ENCODE measurements at regions not wholly inside any gene's neighbourhood (a gene's known extent, or its start where the extent isn't known, plus 50 kb on each side); places are given as distances from the start of the nearest gene placed in this dataset.

DNA sequence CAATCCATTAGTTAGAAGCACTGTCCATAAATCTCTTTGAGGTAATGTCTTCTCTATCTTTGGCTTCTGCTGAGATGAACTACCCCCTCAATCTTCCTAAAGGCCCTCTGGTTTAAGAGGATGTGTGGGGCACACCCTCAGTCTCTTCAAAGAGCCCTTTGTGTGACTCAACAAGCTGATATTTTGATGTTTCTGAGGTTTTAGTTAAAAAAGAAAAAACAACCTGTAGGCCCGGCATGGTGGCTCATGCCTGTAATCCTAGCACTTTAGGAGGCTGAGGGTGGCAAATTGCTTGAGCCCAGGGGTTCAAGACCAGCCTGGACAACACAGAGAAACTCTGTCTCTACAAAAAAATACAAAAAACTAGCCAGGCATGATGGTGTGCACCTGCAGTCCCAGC lies 593.5 kb downstream of the TMEM182 start:
- Histone ChIP-seq H3K4me3 (replicated peaks in 1 of 3; ENCODE audit: insufficient read depth in 1 of 3, low read depth in 1 of 3, low read length in 3 of 3) (no peak overlapping the region), H4K20me1 (replicated peaks; ENCODE audit: control insufficient read depth, extremely low read depth, insufficient read depth, low read length) (no peaks in the 10 kb centered on the region), H3K27me3 (ENCODE audit: control insufficient read depth in 2 of 2, insufficient read depth in 2 of 2, low read length in 2 of 2) (no peaks in the 10 kb centered on the region), H3K4me2 (ENCODE audit: insufficient read depth, low read length) (no peak overlapping the region), H3K9me1 (replicated peaks; ENCODE audit: control insufficient read depth, extremely low read depth, insufficient read depth, low read length) (no peaks in the 10 kb centered on the region), H3K36me3 (ENCODE audit: control insufficient read depth in 2 of 2, extremely low read depth in 1 of 2, insufficient read depth in 2 of 2, low read length in 2 of 2) (no peaks in the 10 kb centered on the region), H3K9me3 (replicated peaks; ENCODE audit: control insufficient read depth, insufficient read depth, low read length) (no peaks in the 10 kb centered on the region), H3K9ac (replicated peaks; ENCODE audit: extremely low read depth, insufficient read depth, low read length) (no peak overlapping the region), H2AFZ (ENCODE audit: low read depth, low read length) (no peak overlapping the region), H3K79me2 (ENCODE audit: control insufficient read depth, insufficient read depth, low read length) (no peaks in the 10 kb centered on the region), H3K4me1 (ENCODE audit: control insufficient read depth, extremely low read depth, insufficient read depth, low read length) (no peaks in the 10 kb centered on the region), H3K27ac (ENCODE audit: insufficient read depth, low read depth, low read length) (no peak overlapping the region)
- intact Hi-C loops (cut with micrococcal nuclease) (no loop called here), dilution Hi-C loops (cut with MboI; ENCODE audit: extremely low pct_ligation_motif_present, low sequenced_read_pairs) (no loop called here)
- FAIRE-seq (no peak), DNase-seq (ENCODE audit: low read depth, low spot score) (no peak)
- no TSS peak for BruUV-seq (replicated peaks)
- ChIA-PET POLR2A (no interaction called here), CTCF (no interaction called here)
- TF ChIP-seq POLR2A (IDR thresholded peaks at IDR 0.05; ENCODE audit: low read depth, low read length): no peak

DNA sequence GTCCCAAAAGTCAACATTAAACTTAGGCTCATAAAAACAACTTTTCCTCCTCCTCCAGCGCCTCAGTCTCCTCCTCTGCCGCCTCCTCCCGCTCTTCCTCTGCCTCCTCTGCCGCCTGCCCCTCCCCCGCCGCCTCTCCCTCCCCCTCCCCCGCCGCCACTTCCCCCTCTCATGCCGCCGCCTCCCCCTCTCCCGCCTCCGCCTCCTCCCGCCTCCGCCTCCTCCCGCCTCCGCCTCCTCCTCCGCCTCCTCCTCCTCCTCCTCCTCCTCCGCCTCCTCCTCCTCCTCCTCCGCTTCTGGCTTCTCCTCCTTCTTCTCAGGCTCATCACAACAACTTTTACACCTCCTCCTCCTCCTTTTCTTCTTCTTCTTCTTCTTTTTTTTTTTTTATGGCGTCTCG lies 599.9 kb downstream of the TMEM182 start:
- Histone ChIP-seq H3K4me2 (ENCODE audit: insufficient read depth, low read length) (no peak overlapping the region), H3K9ac (replicated peaks; ENCODE audit: extremely low read depth, insufficient read depth, low read length) (no peak overlapping the region), H3K27me3 (ENCODE audit: control insufficient read depth in 2 of 2, insufficient read depth in 2 of 2, low read length in 2 of 2) (no peaks in the 10 kb centered on the region), H3K4me1 (ENCODE audit: control insufficient read depth, extremely low read depth, insufficient read depth, low read length) (no peaks in the 10 kb centered on the region), H3K9me1 (replicated peaks; ENCODE audit: control insufficient read depth, extremely low read depth, insufficient read depth, low read length) (no peaks in the 10 kb centered on the region), H3K9me3 (replicated peaks; ENCODE audit: control insufficient read depth, insufficient read depth, low read length) (no peaks in the 10 kb centered on the region), H4K20me1 (replicated peaks; ENCODE audit: control insufficient read depth, extremely low read depth, insufficient read depth, low read length) (no peaks in the 10 kb centered on the region), H3K79me2 (ENCODE audit: control insufficient read depth, insufficient read depth, low read length) (no peaks in the 10 kb centered on the region), H3K27ac (ENCODE audit: insufficient read depth, low read depth, low read length) (no peak overlapping the region), H3K36me3 (ENCODE audit: control insufficient read depth in 2 of 2, extremely low read depth in 1 of 2, insufficient read depth in 2 of 2, low read length in 2 of 2) (no peaks in the 10 kb centered on the region), H3K4me3 (replicated peaks in 1 of 3; ENCODE audit: insufficient read depth in 1 of 3, low read depth in 1 of 3, low read length in 3 of 3) (no peak overlapping the region), H2AFZ (ENCODE audit: low read depth, low read length) (no peak overlapping the region)
- POLR2A ChIA-PET: no interaction called here
- BruUV-seq (replicated peaks): no TSS peak
- dilution Hi-C loops (cut with MboI; ENCODE audit: extremely low pct_ligation_motif_present, low sequenced_read_pairs) (no loop called here), intact Hi-C loops (cut with micrococcal nuclease) (no loop called here)
- TF ChIP-seq GATA2 (IDR thresholded peaks at IDR 0.05; ENCODE audit: insufficient read depth, insufficient read length, low read depth, low read length): no peak
- no peak for TF ChIP-seq MYC (IDR thresholded peaks at IDR 0.05; ENCODE audit: low read depth, low read length)
- TF ChIP-seq EZH2 (IDR thresholded peaks at IDR 0.05; ENCODE audit: borderline replicate concordance, low read depth, low read length, severe bottlenecking): no peak
- no peak for TF ChIP-seq JUN (IDR thresholded peaks at IDR 0.05; ENCODE audit: borderline replicate concordance, insufficient read depth, insufficient read length, low read depth)
- no peak for TF ChIP-seq POLR2AphosphoS5 (IDR thresholded peaks at IDR 0.05; ENCODE audit: insufficient read depth, low read depth, low read length)
- no peak for TF ChIP-seq POLR2A (IDR thresholded peaks at IDR 0.05; ENCODE audit: low read depth, low read length)
- TF ChIP-seq, protein P1, sequence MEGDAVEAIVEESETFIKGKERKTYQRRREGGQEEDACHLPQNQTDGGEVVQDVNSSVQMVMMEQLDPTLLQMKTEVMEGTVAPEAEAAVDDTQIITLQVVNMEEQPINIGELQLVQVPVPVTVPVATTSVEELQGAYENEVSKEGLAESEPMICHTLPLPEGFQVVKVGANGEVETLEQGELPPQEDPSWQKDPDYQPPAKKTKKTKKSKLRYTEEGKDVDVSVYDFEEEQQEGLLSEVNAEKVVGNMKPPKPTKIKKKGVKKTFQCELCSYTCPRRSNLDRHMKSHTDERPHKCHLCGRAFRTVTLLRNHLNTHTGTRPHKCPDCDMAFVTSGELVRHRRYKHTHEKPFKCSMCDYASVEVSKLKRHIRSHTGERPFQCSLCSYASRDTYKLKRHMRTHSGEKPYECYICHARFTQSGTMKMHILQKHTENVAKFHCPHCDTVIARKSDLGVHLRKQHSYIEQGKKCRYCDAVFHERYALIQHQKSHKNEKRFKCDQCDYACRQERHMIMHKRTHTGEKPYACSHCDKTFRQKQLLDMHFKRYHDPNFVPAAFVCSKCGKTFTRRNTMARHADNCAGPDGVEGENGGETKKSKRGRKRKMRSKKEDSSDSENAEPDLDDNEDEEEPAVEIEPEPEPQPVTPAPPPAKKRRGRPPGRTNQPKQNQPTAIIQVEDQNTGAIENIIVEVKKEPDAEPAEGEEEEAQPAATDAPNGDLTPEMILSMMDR (IDR thresholded peaks at IDR 0.05; ENCODE audit: extremely low read depth in 1 of 2, insufficient read depth in 1 of 2, low read depth in 1 of 2, low read length in 2 of 2): no peak
- DNase-seq (ENCODE audit: low read depth, low spot score): no peak
- CTCF ChIA-PET: no interaction called here
- no peak for FAIRE-seq

Data from endothelial cell of umbilical vein (primary cell).